ENCODE measurements at regions not wholly inside any gene's neighbourhood (a gene's known extent, or its start where the extent isn't known, plus 50 kb on each side); places are given as distances from the start of the nearest gene placed in this dataset.

GRCh38 chr1:191483988-191484387 is 674.3 kb upstream of the RGS18 start:
- no peak for TF ChIP-seq POLR2A (IDR thresholded peaks at IDR 0.05)
- TF ChIP-seq, protein P1, sequence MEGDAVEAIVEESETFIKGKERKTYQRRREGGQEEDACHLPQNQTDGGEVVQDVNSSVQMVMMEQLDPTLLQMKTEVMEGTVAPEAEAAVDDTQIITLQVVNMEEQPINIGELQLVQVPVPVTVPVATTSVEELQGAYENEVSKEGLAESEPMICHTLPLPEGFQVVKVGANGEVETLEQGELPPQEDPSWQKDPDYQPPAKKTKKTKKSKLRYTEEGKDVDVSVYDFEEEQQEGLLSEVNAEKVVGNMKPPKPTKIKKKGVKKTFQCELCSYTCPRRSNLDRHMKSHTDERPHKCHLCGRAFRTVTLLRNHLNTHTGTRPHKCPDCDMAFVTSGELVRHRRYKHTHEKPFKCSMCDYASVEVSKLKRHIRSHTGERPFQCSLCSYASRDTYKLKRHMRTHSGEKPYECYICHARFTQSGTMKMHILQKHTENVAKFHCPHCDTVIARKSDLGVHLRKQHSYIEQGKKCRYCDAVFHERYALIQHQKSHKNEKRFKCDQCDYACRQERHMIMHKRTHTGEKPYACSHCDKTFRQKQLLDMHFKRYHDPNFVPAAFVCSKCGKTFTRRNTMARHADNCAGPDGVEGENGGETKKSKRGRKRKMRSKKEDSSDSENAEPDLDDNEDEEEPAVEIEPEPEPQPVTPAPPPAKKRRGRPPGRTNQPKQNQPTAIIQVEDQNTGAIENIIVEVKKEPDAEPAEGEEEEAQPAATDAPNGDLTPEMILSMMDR (IDR thresholded peaks at IDR 0.05 in 8 of 11, conservative IDR thresholded peaks at IDR 0.05 in 3 of 11), result no peak
